ENCODE measurements at regions not wholly inside any gene's neighbourhood (a gene's known extent, or its start where the extent isn't known, plus 50 kb on each side); places are given as distances from the start of the nearest gene placed in this dataset.

- TF ChIP-seq POLR2A (IDR thresholded peaks at IDR 0.05; ENCODE audit: low read depth, low read length): no peak
- no peak for TF ChIP-seq TAF1 (IDR thresholded peaks at IDR 0.05; ENCODE audit: borderline replicate concordance, low read depth, low read length)
Observed at GRCh38 chr11:119991669-119992068, 146.2 kb downstream of the TRIM29 start.
